ENCODE measurements at regions not wholly inside any gene's neighbourhood (a gene's known extent, or its start where the extent isn't known, plus 50 kb on each side); places are given as distances from the start of the nearest gene placed in this dataset.

GRCh38 chr2:204108781-204109295 lies 172.3 kb downstream of the ICOS start:
- peak in 1 of 2 donors; percentile 47 for DNase-seq (ENCODE audit: low read depth in 2 of 2)

GRCh38 chr2:204109681-204110080 lies 173.1 kb downstream of the ICOS start:
- DNase-seq (ENCODE audit: low read depth in 2 of 2), result no peak

GRCh38 chr2:204110338-204110741 lies 173.8 kb downstream of the ICOS start:
- DNase-seq (ENCODE audit: low read depth in 2 of 2), result peak; percentile 38 to 39

- no peak for DNase-seq (ENCODE audit: low read depth in 2 of 2)
These were observed 174.4 kb downstream of the ICOS start for GRCh38 chr2:204110751-204111516.

GRCh38 chr2:204112084-204112770 lies 175.7 kb downstream of the ICOS start:
- DNase-seq (ENCODE audit: low read depth in 2 of 2), result no peak

- DNase-seq (ENCODE audit: low read depth in 2 of 2), result no peak
These were observed 178.0 kb downstream of the ICOS start for GRCh38 chr2:204114295-204115136.

GRCh38 chr2:204115137-204116056 lies 178.8 kb downstream of the ICOS start:
- no peak for DNase-seq (ENCODE audit: low read depth in 2 of 2)

GRCh38 chr2:204116159-204116792 lies 179.7 kb downstream of the ICOS start:
- no peak for DNase-seq (ENCODE audit: low read depth in 2 of 2)

- DNase-seq (ENCODE audit: low read depth in 2 of 2), result no peak
These were observed 185.9 kb downstream of the ICOS start for GRCh38 chr2:204122425-204122824.

- no peak for DNase-seq (ENCODE audit: low read depth in 2 of 2)
These were observed 187.7 kb downstream of the ICOS start for GRCh38 chr2:204124140-204124750.

GRCh38 chr2:204126705-204127104 lies 190.1 kb downstream of the ICOS start:
- DNase-seq (ENCODE audit: low read depth in 2 of 2), result no peak

GRCh38 chr2:204127238-204127637 lies 190.7 kb downstream of the ICOS start:
- no peak for DNase-seq (ENCODE audit: low read depth in 2 of 2)

GRCh38 chr2:204129591-204130294 lies 193.2 kb downstream of the ICOS start:
- DNase-seq (ENCODE audit: low read depth in 2 of 2), result no peak

GRCh38 chr2:204131621-204132020 lies 195.1 kb downstream of the ICOS start:
- DNase-seq (ENCODE audit: low read depth in 2 of 2), result no peak

- DNase-seq (ENCODE audit: low read depth in 2 of 2), result no peak
These were observed 196.9 kb downstream of the ICOS start for GRCh38 chr2:204133476-204133875.

- DNase-seq (ENCODE audit: low read depth in 2 of 2), result no peak
These were observed 197.9 kb downstream of the ICOS start for GRCh38 chr2:204134421-204134820.

- DNase-seq (ENCODE audit: low read depth in 2 of 2), result no peak
These were observed 199.2 kb downstream of the ICOS start for GRCh38 chr2:204135752-204136151.

GRCh38 chr2:204138206-204138605 lies 201.6 kb downstream of the ICOS start:
- no peak for DNase-seq (ENCODE audit: low read depth in 2 of 2)

GRCh38 chr2:204140246-204140645 lies 203.7 kb downstream of the ICOS start:
- DNase-seq (ENCODE audit: low read depth in 2 of 2), result no peak
